Lung (tissue), 11 donors: ENCODE measurements at regions not wholly inside any gene's neighbourhood (a gene's known extent, or its start where the extent isn't known, plus 50 kb on each side); places are given as distances from the start of the nearest gene placed in this dataset.

ENCODE experiments used
- ATAC-seq: fragments of 200-7000 bp; cut with Tn5 transposase; one replicate; pipeline ENCODE4 v1.9.1; 2020; ENCODE audit warnings: moderate number of reproducible peaks; ENCODE audit not compliant: insufficient read depth, low FRiP score
- DNase-seq, 3 donors: peaks; one replicate each; pipeline ENCODE4 v3.0.0-alpha.2; 2013 to 2017
- H3K27ac ChIP-seq, 2 donors: one replicate each; pipeline ENCODE4 v1.5.1; 2013; ENCODE audit warnings: mild to moderate bottlenecking in 2 of 2, moderate library complexity in 2 of 2, control low read depth in 1 of 2, inconsistent platforms in 1 of 2, low read depth in 1 of 2, low read length in 1 of 2
- H3K27me3 ChIP-seq, 3 donors: one replicate each; pipeline ENCODE4 v1.5.1; 2013; ENCODE audit warnings: low read length in 2 of 3; ENCODE audit not compliant: control insufficient read depth in 3 of 3, insufficient read depth in 3 of 3
- H3K36me3 ChIP-seq, 4 donors: one replicate each; pipeline ENCODE4 v1.5.1; 2013; ENCODE audit warnings: low read length in 4 of 4, mild to moderate bottlenecking in 1 of 4, moderate library complexity in 1 of 4; ENCODE audit not compliant: control insufficient read depth in 4 of 4, insufficient read depth in 4 of 4
- H3K4me1 ChIP-seq, 5 donors: one replicate each; pipeline ENCODE4 v1.5.1; 2013; ENCODE audit warnings: low read length in 5 of 5, mild to moderate bottlenecking in 2 of 5, moderate library complexity in 1 of 5; ENCODE audit not compliant: control insufficient read depth in 5 of 5, insufficient read depth in 5 of 5
- H3K4me3 ChIP-seq: one replicate; pipeline ENCODE4 v1.5.1; 2013; ENCODE audit warnings: mild to moderate bottlenecking, control low read depth, moderate library complexity
- H3K9ac ChIP-seq, 2 donors: one replicate each; pipeline ENCODE4 v1.5.1; 2013; ENCODE audit warnings: low read length in 2 of 2, control low read depth in 1 of 2; ENCODE audit not compliant: insufficient read depth in 1 of 2
- H3K9me3 ChIP-seq, 4 donors: one replicate each; pipeline ENCODE4 v1.5.1; 2013; ENCODE audit warnings: low read length in 3 of 4, mild to moderate bottlenecking in 1 of 4, moderate library complexity in 1 of 4; ENCODE audit not compliant: control insufficient read depth in 4 of 4, insufficient read depth in 3 of 4
- WGBS, 2 donors: extraction: QIAGEN DNeasy Blood & Tissue Kit; methylation state at CpG; one replicate each; pipeline ENCODE4 v1.1.7; 2013; 5-methylcytosine and 5-hydroxymethylcytosine counted together
- TF ChIP-seq, protein P1 (sequence below): IDR thresholded peaks from 2 replicates; pipeline ENCODE4 v1.5.1; 2012; ENCODE audit warnings: mild to moderate bottlenecking; ENCODE audit errors: control extremely low read depth, extremely low read depth
- donor health status: control.
- donor health status: control.
- donor health status: Bipolar disorder and iron deficiency.
- donor health status: healthy.
- donor health status: DM: yes; HTN: yes; CAD: no.

DNA sequence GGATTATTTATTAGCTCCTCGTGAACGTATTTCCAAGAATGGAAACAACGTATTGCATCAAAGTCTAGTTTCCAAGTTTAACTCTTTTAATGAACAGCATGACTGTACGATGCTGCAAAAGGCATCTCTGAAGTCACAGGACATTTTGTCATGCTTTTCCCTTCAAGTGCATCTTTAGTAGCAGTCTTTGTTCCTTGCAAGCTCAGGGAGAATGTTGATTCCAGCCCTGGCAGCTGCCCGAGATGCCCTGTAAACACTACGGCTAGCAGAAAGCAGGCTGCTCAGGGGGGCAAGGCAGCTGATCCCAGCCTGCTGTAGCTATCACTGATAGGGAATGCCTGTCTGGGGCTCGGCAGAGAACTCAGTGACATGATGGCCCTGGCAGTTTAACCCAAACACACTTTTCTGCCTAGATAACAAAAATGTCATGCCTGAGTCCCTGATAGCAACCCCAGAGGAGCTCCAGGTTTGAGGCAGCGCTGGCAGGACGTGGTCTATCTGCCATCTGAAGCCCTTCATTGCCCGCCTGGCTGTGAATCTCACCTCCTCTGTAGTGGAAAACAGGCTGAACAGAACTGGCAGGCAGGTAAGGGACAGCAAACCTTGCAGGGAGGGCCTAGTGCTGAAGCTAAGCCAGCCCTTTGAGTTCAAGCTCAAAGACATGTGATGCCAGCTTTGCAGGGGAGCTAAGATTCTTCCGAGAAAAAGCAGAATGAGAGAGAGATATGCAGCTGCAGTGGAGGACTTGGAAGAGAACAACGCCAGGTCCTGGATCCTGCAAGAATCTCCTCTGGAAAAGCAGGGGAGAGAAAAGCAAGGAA lies 264.6 kb downstream of the SNX10 start:
- WGBS, 2 donors, result 57 to 65% methylated on average over 12 of the region's 12 CpGs
- H3K4me1 ChIP-seq, result peaks cover 0 to 10% (median 0%) of the 10 kb centered on the region in 5 donors
- no peaks in the 10 kb centered on the region for H3K27me3 ChIP-seq
- H3K9me3 ChIP-seq, result peaks cover 0 to 3% (median 0%) of the 10 kb centered on the region in 4 donors
- DNase-seq (no peak), ATAC-seq (no peak)
- H3K4me3 ChIP-seq, result no peak overlapping the region
- no peak overlapping the region for H3K9ac ChIP-seq
- TF ChIP-seq, protein P1, sequence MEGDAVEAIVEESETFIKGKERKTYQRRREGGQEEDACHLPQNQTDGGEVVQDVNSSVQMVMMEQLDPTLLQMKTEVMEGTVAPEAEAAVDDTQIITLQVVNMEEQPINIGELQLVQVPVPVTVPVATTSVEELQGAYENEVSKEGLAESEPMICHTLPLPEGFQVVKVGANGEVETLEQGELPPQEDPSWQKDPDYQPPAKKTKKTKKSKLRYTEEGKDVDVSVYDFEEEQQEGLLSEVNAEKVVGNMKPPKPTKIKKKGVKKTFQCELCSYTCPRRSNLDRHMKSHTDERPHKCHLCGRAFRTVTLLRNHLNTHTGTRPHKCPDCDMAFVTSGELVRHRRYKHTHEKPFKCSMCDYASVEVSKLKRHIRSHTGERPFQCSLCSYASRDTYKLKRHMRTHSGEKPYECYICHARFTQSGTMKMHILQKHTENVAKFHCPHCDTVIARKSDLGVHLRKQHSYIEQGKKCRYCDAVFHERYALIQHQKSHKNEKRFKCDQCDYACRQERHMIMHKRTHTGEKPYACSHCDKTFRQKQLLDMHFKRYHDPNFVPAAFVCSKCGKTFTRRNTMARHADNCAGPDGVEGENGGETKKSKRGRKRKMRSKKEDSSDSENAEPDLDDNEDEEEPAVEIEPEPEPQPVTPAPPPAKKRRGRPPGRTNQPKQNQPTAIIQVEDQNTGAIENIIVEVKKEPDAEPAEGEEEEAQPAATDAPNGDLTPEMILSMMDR, result no peak
- no peak overlapping the region for H3K27ac ChIP-seq
- H3K36me3 ChIP-seq, result no peaks in the 10 kb centered on the region

DNA sequence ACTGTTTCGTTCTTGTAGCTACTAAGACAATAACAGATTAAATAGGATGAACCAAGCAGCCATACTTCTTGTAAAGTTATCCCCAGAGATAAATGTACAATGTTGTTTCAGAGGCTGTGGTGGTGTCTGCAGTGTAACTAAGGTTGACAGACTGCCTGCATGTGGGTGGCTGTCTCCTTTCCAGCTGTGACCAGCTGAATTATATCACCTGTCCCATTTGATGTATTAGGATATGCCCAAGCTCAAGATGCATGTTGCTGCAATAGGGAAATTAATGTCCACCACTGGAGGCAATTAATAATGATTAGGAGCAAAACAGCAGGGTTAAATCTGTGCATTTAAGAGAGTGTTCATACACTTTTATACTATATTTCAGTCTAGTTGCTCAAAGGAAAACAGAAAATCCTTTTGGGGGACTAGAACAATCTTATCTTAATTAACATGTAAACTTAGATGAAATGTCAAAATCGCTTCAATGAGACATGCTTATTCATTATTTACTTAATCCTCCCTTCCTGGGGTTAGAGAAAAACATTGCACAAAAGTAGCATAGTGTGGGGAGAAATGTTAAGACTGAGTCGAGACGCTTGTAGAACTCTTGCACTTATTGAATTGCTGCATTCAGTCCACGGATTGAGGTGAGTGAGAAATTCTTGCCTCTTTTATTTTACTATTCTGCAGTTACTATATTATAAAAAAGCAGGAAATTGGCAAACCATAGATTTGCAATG lies 269.0 kb downstream of the SNX10 start:
- TF ChIP-seq, protein P1, result no peak
- H3K4me3 ChIP-seq, result no peak overlapping the region
- no peak for ATAC-seq
- H3K36me3 ChIP-seq, result no peaks in the 10 kb centered on the region
- no peak for DNase-seq
- peaks cover 0 to 4% (median 0%) of the 10 kb centered on the region in 4 donors for H3K9me3 ChIP-seq
- H3K4me1 ChIP-seq, result peaks cover 0 to 10% (median 0%) of the 10 kb centered on the region in 5 donors
- no peak overlapping the region for H3K9ac ChIP-seq
- H3K27me3 ChIP-seq, result no peaks in the 10 kb centered on the region
- no peak overlapping the region for H3K27ac ChIP-seq
- WGBS, 2 donors, result 38 to 44% methylated on average over 5 of the region's 5 CpGs

DNA sequence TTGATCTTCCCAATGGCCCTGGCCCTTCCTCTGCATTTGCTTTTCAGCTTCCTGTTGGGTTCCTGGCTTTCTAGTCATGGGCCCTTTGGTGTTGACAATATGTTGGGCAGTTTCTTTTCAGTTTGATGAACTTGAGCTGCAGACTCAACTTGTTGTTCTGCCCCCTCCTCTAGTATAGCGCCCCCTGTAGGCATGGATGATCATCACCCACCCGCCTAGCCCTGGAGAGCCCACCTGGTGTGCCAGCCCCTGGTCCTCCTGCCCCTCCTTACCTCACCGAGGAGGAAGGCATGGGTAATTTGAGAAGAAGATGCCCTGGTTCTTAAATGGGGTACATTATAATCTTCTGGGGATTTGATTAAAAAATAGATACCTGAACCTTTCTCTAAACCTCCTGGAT lies 271.2 kb downstream of the SNX10 start:
- TF ChIP-seq, protein P1, result no peak
- peaks cover 0 to 4% (median 0%) of the 10 kb centered on the region in 4 donors for H3K9me3 ChIP-seq
- no peak overlapping the region for H3K9ac ChIP-seq
- no peak overlapping the region for H3K27ac ChIP-seq
- whole genome bisulfite sequencing, 2 donors, result 82 to 86% methylated on average over 3 of the region's 3 CpGs
- no peak overlapping the region for H3K4me3 ChIP-seq
- DNase-seq (no peak), ATAC-seq (no peak)
- no peaks in the 10 kb centered on the region for H3K36me3 ChIP-seq
- H3K4me1 ChIP-seq, result peaks cover 0 to 6% (median 0%) of the 10 kb centered on the region in 5 donors
- no peaks in the 10 kb centered on the region for H3K27me3 ChIP-seq
